ENCODE measurements at regions not wholly inside any gene's neighbourhood (a gene's known extent, or its start where the extent isn't known, plus 50 kb on each side); places are given as distances from the start of the nearest gene placed in this dataset.

DNA sequence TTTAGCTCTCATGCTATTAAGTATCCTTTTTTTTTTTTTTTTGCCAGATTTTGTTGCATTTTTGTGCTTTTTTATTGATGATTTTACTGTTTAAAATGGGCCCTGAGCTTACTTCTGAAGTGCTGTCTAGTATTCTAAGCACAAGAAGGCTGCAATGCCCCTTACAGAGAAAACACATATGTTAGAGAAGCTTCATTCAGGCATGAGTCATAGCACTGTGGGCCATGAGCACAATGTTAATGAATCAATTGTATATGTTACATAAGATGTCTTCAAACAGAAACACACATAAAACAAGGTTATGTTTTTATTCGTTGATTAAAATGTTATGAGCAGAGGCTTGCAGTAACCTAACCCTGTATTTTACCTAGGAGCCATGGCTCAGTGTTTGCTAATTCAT lies 117.8 kb upstream of the C11orf87 start (continued):
- TF ChIP-seq TAF1 (IDR thresholded peaks at IDR 0.05; ENCODE audit: low read depth, low read length): no peak

DNA sequence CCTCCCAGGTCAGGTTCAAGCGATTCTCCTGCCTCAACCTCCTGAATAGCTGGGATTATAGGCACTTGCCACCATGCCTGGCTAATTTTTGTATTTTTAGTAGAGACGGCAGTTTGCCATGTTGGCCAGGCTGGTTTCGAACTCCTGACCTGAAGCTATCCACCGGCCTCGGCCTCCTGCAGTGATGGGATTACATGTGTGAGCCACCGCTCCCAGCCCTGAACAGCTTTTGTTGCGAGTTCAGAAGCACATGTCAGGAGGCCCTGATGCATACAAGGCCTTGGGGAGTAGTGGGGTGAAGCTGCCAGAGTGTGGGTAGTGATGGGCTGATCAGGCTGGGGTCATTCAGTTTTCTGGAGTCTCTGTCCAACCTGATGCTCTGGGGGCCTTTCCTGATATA lies 117.0 kb upstream of the C11orf87 start:
- no peak overlapping the region for H3K9ac ChIP-seq (replicated peaks in 1 of 4; ENCODE audit: extremely low read depth in 1 of 4, low read depth in 3 of 4, low read length in 3 of 4)
- no peak overlapping the region for H3K4me2 ChIP-seq (ENCODE audit: insufficient read depth in 1 of 2, low read depth in 2 of 2, low read length in 2 of 2)
- H4K20me1 ChIP-seq (replicated peaks in 1 of 2; ENCODE audit: control insufficient read depth in 1 of 2, insufficient read depth in 2 of 2, low read length in 2 of 2): no peaks in the 10 kb centered on the region
- H3K4me1 ChIP-seq (replicated peaks in 1 of 4; ENCODE audit: control insufficient read depth in 3 of 4, insufficient read depth in 4 of 4, low read length in 3 of 4): peaks cover 0 to 9% (median 3%) of the 10 kb centered on the region in 4 experiments; a peak in 4 of 7 replicates
- H3K79me1 ChIP-seq (ENCODE audit: low read depth, low read length): no peaks in the 10 kb centered on the region
- no peak overlapping the region for H2BK120ac ChIP-seq (replicated peaks; ENCODE audit: low read depth, low read length)
- no peak overlapping the region for H3K18ac ChIP-seq (ENCODE audit: extremely low read depth, low read length)
- H4K5ac ChIP-seq (ENCODE audit: insufficient read length, low read depth, low read length): no peak overlapping the region
- no peak overlapping the region; the same call in 1 of the 2 replicates for H4K8ac ChIP-seq (ENCODE audit: extremely low read depth, insufficient read depth, low read length)
- FAIRE-seq (no peak), DNase-seq (ENCODE audit: low read depth in 1 of 2, low spot score in 2 of 2) (no peak)
- WGBS, 2 experiments (ENCODE audit: extremely low coverage in 1 of 2, insufficient coverage in 1 of 2, insufficient read length in 1 of 2, insufficient replicate concordance in 2 of 2, low coverage in 1 of 2, low lambda C conversion rate in 2 of 2, missing lambda C conversion rate in 1 of 2): 82% methylated on average over 7 of the region's 7 CpGs; no CpG with 5 or more reads in 1 of the 2 experiments
- no peaks in the 10 kb centered on the region for H3K79me2 ChIP-seq (ENCODE audit: control insufficient read depth in 1 of 2, insufficient read depth in 2 of 2, low read length in 2 of 2)
- H2BK20ac ChIP-seq (ENCODE audit: low read length): no peak overlapping the region
- H3K27me3 ChIP-seq (replicated peaks in 1 of 4; ENCODE audit: control insufficient read depth in 3 of 4, extremely low read depth in 1 of 4, insufficient read depth in 3 of 4, low read length in 3 of 4): no peaks in the 10 kb centered on the region
- H2AK5ac ChIP-seq (ENCODE audit: low read depth, low read length): no peak overlapping the region
- CTCF ChIA-PET (ENCODE audit: partially characterized antibody): no interaction called here
- no peak overlapping the region for H2BK15ac ChIP-seq (ENCODE audit: low read length)
- no peak overlapping the region for H2AFZ ChIP-seq (ENCODE audit: low read length)
- no peak overlapping the region for H3K27ac ChIP-seq (ENCODE audit: low read depth, low read length)
- H3K36me3 ChIP-seq (ENCODE audit: control insufficient read depth in 2 of 4, insufficient read depth in 4 of 4, low read length in 3 of 4): no peaks in the 10 kb centered on the region
- H3K23ac ChIP-seq (ENCODE audit: insufficient read length): no peak overlapping the region
- no peak overlapping the region for H3K56ac ChIP-seq (replicated peaks; ENCODE audit: insufficient read length, low read depth, low read length)
- no peak overlapping the region for H2BK12ac ChIP-seq (ENCODE audit: low read depth, low read length)
- no peaks in the 10 kb centered on the region for H3K9me3 ChIP-seq (ENCODE audit: insufficient read depth in 2 of 2, low read depth in 1 of 2, low read length in 1 of 2)
- no peaks in the 10 kb centered on the region for H3K23me2 ChIP-seq (ENCODE audit: low read depth, low read length)
- no peak overlapping the region for H3K14ac ChIP-seq (ENCODE audit: insufficient read length)
- no peak overlapping the region for H3K4ac ChIP-seq (replicated peaks; ENCODE audit: insufficient read length, low read depth, low read length)
- POLR2A ChIA-PET (ENCODE audit: partially characterized antibody): no interaction called here
- no peak overlapping the region for H3K4me3 ChIP-seq (ENCODE audit: extremely low read depth in 1 of 4, insufficient read depth in 2 of 4, low read depth in 3 of 4, low read length in 4 of 4)
- no peak overlapping the region for H2BK5ac ChIP-seq (ENCODE audit: low read depth, low read length)
- H4K91ac ChIP-seq (replicated peaks; ENCODE audit: insufficient read length, low read length): no peak overlapping the region
- no peak for TF ChIP-seq ZNF274 (IDR thresholded peaks at IDR 0.05; ENCODE audit: borderline replicate concordance, extremely low read depth, low read length)
